BLaER1 treated with 17β-estradiol and CSF1 and Interleukin-3, amounts not matched to agents 10 nM and 100 nM (cell line): ENCODE measurements at regions not wholly inside any gene's neighbourhood (a gene's known extent, or its start where the extent isn't known, plus 50 kb on each side); places are given as distances from the start of the nearest gene placed in this dataset.
"Not testable (repeated sequence)": the region's sequence is repeated elsewhere in the genome, so short reads cannot be mapped to it uniquely, and the experiment has no call there.

Experiments used
- H3K27ac ChIP-seq, 11 experiments: shearing (Covaris generic); formaldehyde crosslinking; 2 replicates each; pipeline ENCODE4 v1.8.1; 2022
- H3K27me3 ChIP-seq, 11 experiments: shearing (Covaris generic); formaldehyde crosslinking; 2 replicates each; pipeline ENCODE4 v1.8.1; 2022
- H3K36me3 ChIP-seq, 11 experiments: shearing (Covaris generic); formaldehyde crosslinking; 2 replicates each; pipeline ENCODE4 v1.8.1; 2022
- H3K4me1 ChIP-seq, 10 experiments: shearing (Covaris generic); formaldehyde crosslinking; 2 replicates each; pipeline ENCODE4 v1.8.1; 2022
- H3K4me2 ChIP-seq, 11 experiments: shearing (Covaris generic); formaldehyde crosslinking; 2 replicates each; pipeline ENCODE4 v1.8.1; 2022
- H3K4me3 ChIP-seq, 10 experiments: shearing (Covaris generic); formaldehyde crosslinking; 2 replicates each; pipeline ENCODE4 v1.8.1; 2022
- H3K9ac ChIP-seq, 11 experiments: shearing (Covaris generic); formaldehyde crosslinking; 2 replicates each; pipeline ENCODE4 v1.8.1; 2022
- H3K9me3 ChIP-seq, 11 experiments: shearing (Covaris generic); formaldehyde crosslinking; replicated peaks in 1 of 11; 2 replicates each; pipeline ENCODE4 v1.8.1; 2022
- H4K20me1 ChIP-seq, 11 experiments: shearing (Covaris generic); formaldehyde crosslinking; 2 replicates each; pipeline ENCODE4 v1.8.1; 2022
- Cebpa-rat ChIP-seq, 11 experiments: shearing (Covaris generic); IDR thresholded peaks; 2 replicates each; pipeline ENCODE4 v1.8.1; 2022

DNA sequence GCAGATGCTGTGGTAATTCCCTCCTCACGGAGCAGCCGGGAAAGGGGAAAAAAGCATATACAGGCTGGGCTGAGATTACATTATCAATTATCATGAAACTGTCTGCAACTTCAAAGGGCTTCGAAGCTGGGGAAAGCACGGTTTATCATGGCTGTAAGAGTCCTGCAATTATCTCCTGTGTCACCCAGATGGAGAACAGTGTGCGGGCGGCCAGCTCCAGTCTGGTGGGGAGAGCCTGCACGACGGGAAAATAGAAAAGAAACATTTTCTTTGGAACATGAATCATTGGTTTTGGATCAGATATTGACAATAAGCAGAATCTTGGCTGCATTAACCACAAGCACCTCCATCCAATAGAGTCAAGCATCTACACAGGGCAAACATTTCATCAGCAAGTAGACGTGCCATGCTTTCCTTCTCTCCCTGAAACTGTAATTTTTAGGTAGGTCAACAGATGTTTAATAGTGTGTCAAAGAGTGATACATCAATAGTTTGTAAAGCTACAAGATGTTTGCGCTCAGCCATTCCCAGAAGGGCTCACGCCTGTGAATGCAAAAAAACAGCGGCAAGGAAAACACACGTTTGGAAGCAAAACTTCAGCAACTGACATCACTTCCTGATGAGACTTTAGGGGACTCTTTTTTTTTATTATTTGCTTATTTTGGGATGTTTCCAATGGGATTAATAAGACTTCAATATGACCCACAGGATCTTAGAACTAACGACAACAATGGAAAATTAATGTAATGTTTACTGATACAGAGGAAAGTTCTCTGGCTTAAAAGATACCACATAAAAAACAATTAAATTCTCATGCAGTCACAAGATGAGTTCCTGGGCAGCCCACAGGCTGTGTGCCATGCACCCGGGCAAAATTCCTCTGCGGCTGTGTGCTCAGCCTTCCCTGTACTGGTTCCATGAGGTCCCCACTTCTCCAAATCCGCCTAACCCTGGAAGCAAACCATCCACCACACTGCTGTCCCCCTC, 111.0 kb upstream of the SALL3 start:
- Histone ChIP-seq H3K36me3 (no peaks in the 10 kb centered on the region), H3K27ac (no peak overlapping the region), H3K9ac (no peak overlapping the region)

DNA sequence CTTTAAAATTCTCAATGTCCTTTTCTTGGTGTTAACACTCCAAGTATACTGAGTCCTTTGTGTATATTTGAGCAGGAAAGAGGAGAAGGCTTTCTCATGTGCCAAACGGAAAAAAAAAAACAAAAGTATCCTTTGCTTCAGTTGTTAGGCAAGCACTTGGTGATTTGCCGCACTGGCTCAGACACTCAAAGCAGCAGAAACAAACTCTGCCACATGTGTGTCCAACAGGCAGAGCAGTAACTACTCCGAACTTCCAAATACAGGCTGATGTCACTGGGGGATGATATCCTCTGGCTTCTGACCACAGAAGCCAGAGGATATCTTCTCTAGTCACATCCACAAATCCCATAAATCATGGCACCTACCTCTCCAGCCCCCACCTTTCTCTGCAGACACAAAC, 108.0 kb upstream of the SALL3 start:
- Histone ChIP-seq H3K4me1 (peaks cover 9 to 43% (median 35%) of the 10 kb centered on the region in 10 experiments; a peak in 18 of 20 replicates), H3K4me2 (no peak overlapping the region), H4K20me1 (no peaks in the 10 kb centered on the region), H3K36me3 (no peaks in the 10 kb centered on the region), H3K27me3 (no peaks in the 10 kb centered on the region), H3K9ac (no peak overlapping the region), H3K4me3 (no peak overlapping the region), H3K27ac (no peak overlapping the region), H3K9me3 (no peaks in the 10 kb centered on the region)
- TF ChIP-seq Cebpa-rat (IDR thresholded peaks at IDR 0.05) = no peak

More for the DNA sequence above, 111.0 kb upstream of the SALL3 start:
- H3K9me3 ChIP-seq = no peaks in the 10 kb centered on the region
- H3K4me1 ChIP-seq = peaks cover under 1 to 25% (median 7%) of the 10 kb centered on the region in 10 experiments; a peak in 15 of 20 replicates
- no peak overlapping the region for H3K4me2 ChIP-seq
- no peak overlapping the region for H3K4me3 ChIP-seq
- no peak for TF ChIP-seq Cebpa-rat (IDR thresholded peaks at IDR 0.05)
- no peaks in the 10 kb centered on the region for H3K27me3 ChIP-seq
- H4K20me1 ChIP-seq = no peaks in the 10 kb centered on the region

DNA sequence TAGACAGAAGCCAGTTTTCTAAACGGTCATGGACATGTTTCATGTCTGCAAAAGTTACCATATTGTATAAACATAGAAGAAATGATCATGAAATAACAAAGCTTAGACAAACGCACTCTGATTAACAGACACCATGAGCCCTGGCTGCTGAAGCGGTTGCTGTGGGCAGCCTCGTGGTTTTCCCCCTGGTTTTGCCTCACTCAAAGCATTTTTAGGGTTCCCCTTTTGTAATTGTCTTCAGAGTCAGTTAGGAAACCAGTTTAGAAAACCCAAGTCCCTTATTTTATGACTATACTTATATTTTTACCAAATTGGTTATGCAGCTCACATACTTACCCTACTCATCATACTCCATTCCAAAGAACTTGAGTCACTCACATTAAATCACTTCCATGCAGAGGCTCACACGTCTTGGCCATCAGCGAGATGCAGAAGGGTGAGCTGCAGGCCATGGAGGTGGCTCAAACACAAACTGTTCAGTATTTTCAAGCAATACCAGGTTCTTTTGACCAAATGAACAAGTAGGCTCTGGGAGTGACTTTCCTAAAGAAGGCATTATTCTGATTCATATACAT, 105.6 kb upstream of the SALL3 start:
- no peaks in the 10 kb centered on the region for H3K9me3 ChIP-seq
- H3K9ac ChIP-seq = 0 out of 22 replicates have a peak overlapping the region, but pooled peaks of 1 of the 11 experiments have one; percentile 19
- H3K27ac ChIP-seq = peak overlapping the region in 5 of 11 experiments; percentile 4 to 71 (median 62); a peak in 8 of 22 replicates
- H3K27me3 ChIP-seq = no peaks in the 10 kb centered on the region
- no peak overlapping the region for H3K4me3 ChIP-seq
- no peaks in the 10 kb centered on the region for H3K36me3 ChIP-seq
- no peak for TF ChIP-seq Cebpa-rat (IDR thresholded peaks at IDR 0.05)
- H4K20me1 ChIP-seq = no peaks in the 10 kb centered on the region
- H3K4me1 ChIP-seq = peaks cover 9 to 61% (median 39%) of the 10 kb centered on the region in 10 experiments; a peak in 18 of 20 replicates
- peak overlapping the region; percentile 23 to 87 (median 49); a peak in 20 of 22 replicates for H3K4me2 ChIP-seq

DNA sequence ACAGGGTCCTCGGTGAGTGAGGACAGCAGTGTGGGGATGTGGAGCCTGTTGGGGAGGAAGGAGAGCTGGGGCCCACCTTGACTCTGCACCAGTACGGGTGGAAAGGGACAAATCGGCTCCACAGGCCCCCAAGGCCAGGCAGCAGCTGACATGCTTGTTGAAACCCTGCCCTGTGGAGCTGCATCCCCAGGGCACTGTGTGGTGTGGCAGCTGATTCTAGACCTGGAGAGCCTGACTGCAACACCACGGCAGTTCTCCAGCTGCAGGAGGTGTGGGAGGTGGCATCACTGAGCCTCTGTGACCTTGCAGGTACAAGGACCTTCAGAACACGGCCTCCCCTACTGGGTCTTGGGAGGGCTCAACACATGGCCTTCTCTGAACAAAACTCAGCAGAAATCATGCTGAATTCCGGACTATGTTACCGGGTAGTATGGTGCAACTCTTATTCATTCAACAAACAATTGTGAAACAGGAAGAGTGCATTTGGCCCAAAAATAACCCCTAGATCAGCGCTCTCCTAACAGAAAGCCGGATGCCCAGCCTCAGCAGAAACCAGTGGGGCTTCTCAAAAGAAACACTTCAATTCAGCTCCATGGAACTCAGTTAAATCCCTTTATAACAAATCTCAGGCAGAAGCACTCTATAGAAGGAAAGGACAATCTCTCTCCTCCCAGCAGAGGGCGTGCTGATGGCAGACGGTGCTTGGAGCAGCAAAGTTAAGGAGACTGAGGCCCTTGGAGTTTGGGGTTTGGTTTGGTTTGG, 104.4 kb upstream of the SALL3 start:
- peak overlapping the region in 8 of 11 experiments; percentile 19 to 87 (median 72); a peak in 16 of 22 replicates for H3K4me2 ChIP-seq
- peaks cover 9 to 61% (median 39%) of the 10 kb centered on the region in 10 experiments; a peak in 18 of 20 replicates for H3K4me1 ChIP-seq
- H3K36me3 ChIP-seq = no peaks in the 10 kb centered on the region
- no peaks in the 10 kb centered on the region for H4K20me1 ChIP-seq
- H3K9ac ChIP-seq = peak overlapping the region in 3 of 11 experiments; percentile 13 to 25 (median 17); a peak in 4 of 22 replicates
- H3K27me3 ChIP-seq = no peaks in the 10 kb centered on the region
- no peak overlapping the region for H3K4me3 ChIP-seq
- H3K9me3 ChIP-seq = no peaks in the 10 kb centered on the region
- H3K27ac ChIP-seq = peak overlapping the region in 10 of 11 experiments; percentile 4 to 71 (median 45); a peak in 15 of 22 replicates
- TF ChIP-seq Cebpa-rat (IDR thresholded peaks at IDR 0.05) = peak in 7 of 11 experiments; percentile 15 to 80 (median 50); a peak in 8 of 22 replicates

DNA sequence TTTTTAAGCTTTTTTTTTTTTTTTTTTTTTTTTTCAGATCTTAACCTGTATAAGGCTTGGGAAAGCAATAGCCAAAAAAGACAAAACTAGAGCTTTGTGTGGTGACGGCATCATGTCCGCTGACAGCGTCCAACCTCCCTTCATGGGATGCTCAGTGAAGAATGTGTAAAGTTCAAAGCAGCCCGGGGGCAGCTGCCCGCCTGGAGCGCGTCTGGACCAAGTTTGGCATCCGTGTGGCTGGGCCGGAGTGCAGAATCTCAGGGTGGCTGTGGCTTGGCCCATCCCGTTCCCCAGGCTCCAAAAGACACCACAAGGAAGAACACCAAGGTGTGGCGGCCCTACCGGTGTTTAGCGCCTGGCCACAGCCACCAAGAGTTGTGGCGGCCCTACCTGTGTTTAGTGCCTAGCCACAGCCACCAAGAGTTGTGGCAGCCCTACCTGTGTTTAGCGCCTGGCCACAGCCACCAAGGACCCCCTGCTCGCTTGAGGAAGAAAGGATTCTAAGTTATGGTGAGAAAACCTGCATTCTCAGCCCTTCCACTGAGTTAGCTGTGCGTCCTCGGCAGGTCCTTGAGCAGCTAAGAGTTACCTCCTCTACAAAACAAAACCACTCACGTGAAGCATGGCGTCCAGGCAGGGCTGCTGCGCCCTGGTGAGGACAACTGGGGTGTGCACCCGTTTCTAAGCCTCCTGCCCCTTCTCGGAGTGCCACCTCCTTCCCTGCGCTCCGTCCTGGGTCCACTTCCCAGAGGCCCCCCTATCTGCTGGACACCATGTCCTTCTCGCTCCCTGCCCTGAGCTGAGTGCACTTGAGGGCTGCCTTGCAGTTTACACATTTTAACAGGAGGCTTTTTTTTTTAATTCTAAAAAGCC, 103.6 kb upstream of the SALL3 start:
- Histone ChIP-seq H4K20me1 (no peaks in the 10 kb centered on the region), H3K36me3 (no peaks in the 10 kb centered on the region), H3K4me1 (peaks cover 9 to 61% (median 39%) of the 10 kb centered on the region in 10 experiments; a peak in 18 of 20 replicates), H3K4me2 (peak overlapping the region in 7 of 11 experiments; percentile 40 to 87 (median 73); a peak in 14 of 22 replicates), H3K9me3 (no peaks in the 10 kb centered on the region), H3K27me3 (no peaks in the 10 kb centered on the region), H3K9ac (peak overlapping the region in 3 of 11 experiments; percentile 13 to 25 (median 17); a peak in 4 of 22 replicates), H3K27ac (peak overlapping the region in 9 of 11 experiments; percentile 18 to 71 (median 50); a peak in 15 of 22 replicates), H3K4me3 (no peak overlapping the region)
- TF ChIP-seq Cebpa-rat (IDR thresholded peaks at IDR 0.05) = no peak

DNA sequence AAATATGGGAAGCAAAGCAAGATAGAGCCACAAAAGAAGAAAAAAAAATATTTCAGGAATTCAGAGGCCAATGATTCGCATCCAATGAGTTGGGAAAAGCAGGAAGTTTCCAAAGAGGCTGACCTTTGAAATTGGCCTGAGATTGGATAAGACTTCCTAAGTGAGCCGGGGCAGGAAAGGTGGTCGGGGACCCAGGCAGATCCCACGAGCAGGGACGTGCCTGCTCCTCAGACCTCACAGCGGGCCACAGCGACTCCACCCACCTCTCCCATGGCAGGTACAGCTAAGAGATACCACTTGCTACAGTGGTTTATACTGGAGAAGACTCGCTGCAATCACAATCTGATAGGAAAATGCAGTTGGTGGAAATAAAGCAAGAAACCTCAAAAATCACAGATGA, 102.8 kb upstream of the SALL3 start:
- Histone ChIP-seq H3K4me1 (peaks cover 9 to 61% (median 39%) of the 10 kb centered on the region in 10 experiments; a peak in 18 of 20 replicates), H3K9me3 (no peaks in the 10 kb centered on the region), H3K27me3 (no peaks in the 10 kb centered on the region), H3K9ac (no peak overlapping the region), H3K4me3 (no peak overlapping the region), H4K20me1 (no peaks in the 10 kb centered on the region), H3K4me2 (peak overlapping the region in 5 of 11 experiments; percentile 43 to 87 (median 73); a peak in 9 of 22 replicates), H3K27ac (peak overlapping the region in 2 of 11 experiments; percentile 22 to 71; a peak in 3 of 22 replicates), H3K36me3 (no peaks in the 10 kb centered on the region)
- TF ChIP-seq Cebpa-rat (IDR thresholded peaks at IDR 0.05) = no peak

DNA sequence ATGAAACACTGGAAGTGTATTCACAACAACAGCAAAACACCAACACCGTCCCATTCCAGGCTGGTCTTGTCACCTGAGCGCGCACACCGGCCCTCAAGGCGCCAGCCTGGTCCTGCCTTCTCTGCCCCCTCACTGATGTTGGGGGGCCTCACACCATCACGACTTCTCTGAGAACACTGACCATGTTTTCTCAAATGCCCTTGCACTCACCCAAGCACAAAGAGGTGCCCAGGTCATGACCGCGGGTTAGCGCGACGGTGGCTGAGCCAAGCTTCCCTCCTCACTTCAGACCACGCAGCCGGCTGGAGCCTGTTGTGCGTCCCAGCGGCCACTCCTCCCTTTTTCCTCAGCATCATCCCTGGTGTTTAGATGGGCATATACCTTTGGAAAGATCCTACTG, 101.3 kb upstream of the SALL3 start:
- no peak overlapping the region for H3K27ac ChIP-seq
- H3K4me3 ChIP-seq = no peak overlapping the region
- H3K9me3 ChIP-seq = peaks cover under 1 to 6% (median 2%) of the 10 kb centered on the region in 11 experiments; a peak in 20 of 22 replicates
- no peaks in the 10 kb centered on the region for H3K36me3 ChIP-seq
- H3K9ac ChIP-seq = no peak overlapping the region
- no peak for TF ChIP-seq Cebpa-rat (IDR thresholded peaks at IDR 0.05)
- H3K4me1 ChIP-seq = peaks cover 9 to 51% (median 35%) of the 10 kb centered on the region in 10 experiments; a peak in 18 of 20 replicates
- no peak overlapping the region for H3K4me2 ChIP-seq
- no peaks in the 10 kb centered on the region for H4K20me1 ChIP-seq
- no peaks in the 10 kb centered on the region for H3K27me3 ChIP-seq

DNA sequence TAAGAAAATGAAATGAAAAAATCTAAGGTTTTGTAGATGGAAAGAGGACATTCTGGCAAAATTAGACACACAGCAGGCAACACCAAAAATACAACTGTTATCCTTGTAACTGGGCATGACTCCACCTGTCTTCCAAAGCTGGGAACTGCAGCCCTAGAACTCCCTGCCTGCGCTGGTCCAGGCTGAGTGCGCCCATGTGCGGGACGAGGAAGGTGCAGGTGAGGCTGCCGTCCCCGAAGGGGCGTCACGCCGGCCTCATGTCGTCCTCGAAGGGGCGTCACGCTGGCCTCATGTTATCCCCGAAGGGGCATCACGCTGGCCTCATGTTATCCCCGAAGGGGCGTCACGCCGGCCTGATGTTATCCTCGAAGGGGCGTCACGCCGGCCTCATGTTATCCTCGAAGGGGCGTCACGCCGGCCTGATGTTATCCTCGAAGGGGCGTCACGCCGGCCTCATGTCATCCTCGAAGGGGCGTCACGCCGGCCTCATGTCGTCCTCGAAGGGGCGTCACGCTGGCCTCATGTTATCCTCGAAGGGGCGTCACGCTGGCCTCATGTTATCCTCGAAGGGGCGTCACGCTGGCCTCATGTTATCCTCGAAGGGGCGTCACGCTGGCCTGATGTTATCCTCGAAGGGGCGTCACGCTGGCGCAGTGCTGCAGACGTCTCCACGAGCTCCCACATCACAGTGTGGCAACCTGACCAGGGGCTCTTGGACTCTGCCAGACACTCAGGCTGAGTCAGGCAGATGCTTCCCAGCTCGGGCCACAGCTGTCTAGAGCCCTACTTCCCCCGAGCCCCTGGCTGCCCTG, 100.3 kb upstream of the SALL3 start:
- H3K9me3 ChIP-seq = peaks cover 10 to 15% (median 11%) of the 10 kb centered on the region in 11 experiments
- H3K4me3 ChIP-seq, H3K4me2 ChIP-seq, H3K27ac ChIP-seq, H3K36me3 ChIP-seq, H3K9ac ChIP-seq, H3K27me3 ChIP-seq, H4K20me1 ChIP-seq: not testable (repeated sequence)
- H3K4me1 ChIP-seq = peaks cover under 1 to 42% (median 26%) of the 10 kb centered on the region in 10 experiments; a peak in 16 of 20 replicates
